ENCODE measurements at regions not wholly inside any gene's neighbourhood (a gene's known extent, or its start where the extent isn't known, plus 50 kb on each side); places are given as distances from the start of the nearest gene placed in this dataset.
"Not testable (repeated sequence)": the region's sequence is repeated elsewhere in the genome, so short reads cannot be mapped to it uniquely, and the experiment has no call there.

DNA sequence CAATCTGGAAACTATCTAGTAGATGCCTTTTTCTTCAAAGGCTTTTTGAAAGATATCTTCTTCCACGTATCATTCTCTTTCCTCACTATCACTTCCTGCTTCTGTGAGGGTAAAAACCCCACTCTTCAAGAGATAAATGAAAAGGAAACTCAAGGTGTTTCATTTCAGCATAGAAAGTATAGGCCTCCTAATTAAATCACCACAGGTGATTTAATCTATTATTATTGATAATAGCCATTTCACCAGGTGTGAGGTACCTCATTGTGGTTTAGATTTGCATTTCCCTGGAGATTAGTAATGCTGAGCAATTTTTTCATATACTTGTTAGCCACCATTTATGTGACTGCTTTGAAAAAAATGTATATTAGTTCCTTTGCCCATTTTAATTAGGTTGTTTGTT is 92.0 kb upstream of the EMCN start:
- FAIRE-seq = no peak
- TF ChIP-seq POLR2A (IDR thresholded peaks at IDR 0.05; ENCODE audit: low read depth, low read length) = no peak
- no peak for DNase-seq (ENCODE audit: insufficient read length, low spot score)

DNA sequence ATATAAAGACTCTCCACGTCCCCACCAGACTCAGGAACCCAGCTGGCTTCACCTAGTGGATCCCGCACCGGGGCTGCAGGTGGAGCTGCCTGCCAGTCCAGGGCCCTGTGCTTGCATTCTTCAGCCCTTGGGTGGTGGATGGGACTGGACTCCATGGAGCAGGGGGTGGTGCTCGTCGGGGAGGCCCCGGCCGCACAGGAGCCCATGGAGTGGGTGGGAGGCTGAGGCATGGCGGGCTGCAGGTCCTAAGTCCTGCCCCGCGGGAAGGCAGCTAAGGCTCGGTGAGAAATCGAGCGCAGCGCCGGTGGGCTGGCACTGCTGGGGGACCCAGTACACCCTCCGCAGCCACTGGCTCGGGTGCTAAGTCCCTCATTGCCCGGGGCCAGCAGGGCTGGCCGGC is 90.8 kb upstream of the EMCN start:
- not testable (repeated sequence) for DNase-seq (ENCODE audit: insufficient read length, low spot score)

DNA sequence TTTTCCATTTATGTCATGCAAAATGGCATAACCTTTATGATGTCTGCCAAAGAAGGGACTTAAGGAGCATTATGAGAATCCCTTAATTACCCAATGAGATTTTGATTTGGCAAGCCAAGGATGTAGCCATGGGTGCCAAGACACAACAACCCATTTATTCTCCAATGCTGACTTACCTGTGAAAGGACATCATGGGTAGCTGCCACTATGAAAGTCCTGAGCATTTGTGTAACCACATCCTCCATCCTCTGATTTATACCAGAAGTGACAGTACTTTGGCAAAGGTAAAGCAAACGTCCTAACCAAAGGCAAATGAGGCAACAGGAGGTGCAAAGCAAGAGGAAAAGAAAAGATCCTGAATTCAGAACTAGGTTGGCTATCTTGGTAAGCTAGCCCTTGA is 87.3 kb upstream of the EMCN start:
- no peak for FAIRE-seq
- TF ChIP-seq POLR2A (IDR thresholded peaks at IDR 0.05; ENCODE audit: low read depth, low read length) = no peak
- DNase-seq (ENCODE audit: insufficient read length, low spot score) = no peak

More for the DNA sequence above, 90.8 kb upstream of the EMCN start:
- not testable (repeated sequence) for FAIRE-seq

DNA sequence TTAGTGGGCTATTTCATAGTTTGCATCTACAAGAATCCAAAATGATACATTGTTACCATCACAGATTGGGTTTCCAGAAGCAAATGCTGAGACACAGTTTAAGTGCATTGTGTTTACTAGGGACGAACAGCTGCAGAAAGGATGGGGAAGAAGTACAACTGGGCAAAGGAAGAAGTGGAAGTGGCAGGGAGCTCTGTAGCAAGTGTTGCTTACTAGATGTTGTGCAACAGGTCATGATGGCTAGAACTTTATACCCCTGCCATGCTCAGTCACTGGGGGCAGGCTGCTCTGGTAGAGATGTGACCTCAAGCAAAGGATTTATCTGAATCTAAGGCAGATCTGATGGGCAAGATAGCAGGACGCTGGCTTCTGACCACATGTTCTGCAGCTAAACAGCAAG is 76.1 kb upstream of the EMCN start:
- no peak for TF ChIP-seq POLR2A (IDR thresholded peaks at IDR 0.05; ENCODE audit: low read depth, low read length)
- DNase-seq (ENCODE audit: insufficient read length, low spot score) (no peak), FAIRE-seq (no peak)

DNA sequence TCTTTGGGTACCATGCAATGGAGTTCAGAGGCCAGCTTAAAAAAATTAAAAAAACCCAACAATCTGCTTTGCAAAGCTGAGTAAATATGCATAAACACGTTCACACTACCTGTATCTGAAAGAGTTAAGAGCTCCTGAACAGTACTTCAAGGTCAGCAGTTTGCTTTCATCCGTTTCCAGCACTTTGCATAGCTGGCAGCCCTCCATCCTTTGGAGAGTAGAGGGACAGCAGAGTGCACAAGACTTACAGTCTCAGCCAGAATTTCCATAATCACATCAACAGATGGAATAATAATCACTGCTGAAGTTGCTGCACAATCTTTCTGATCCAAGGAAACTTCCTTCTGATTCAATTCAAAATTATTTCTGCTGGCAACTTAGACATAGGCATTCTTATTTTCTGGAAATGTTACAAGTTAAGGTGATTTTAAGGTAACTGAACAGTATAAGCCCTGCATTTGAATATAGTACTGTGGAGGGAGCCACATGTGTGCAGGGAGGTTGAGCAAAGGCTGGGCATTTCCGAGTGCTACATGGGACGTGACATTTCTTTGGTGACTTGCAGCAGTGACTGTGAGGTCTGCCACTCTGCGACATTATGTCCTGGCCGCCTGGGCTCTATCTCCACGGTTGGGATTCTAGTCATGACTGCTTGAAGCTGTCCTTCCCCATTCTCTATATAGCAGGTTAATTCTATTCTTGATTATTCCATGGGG is 73.5 kb upstream of the EMCN start:
- DNase-seq (ENCODE audit: insufficient read length, low spot score) (no peak), FAIRE-seq (no peak)
- no peak for TF ChIP-seq POLR2A (IDR thresholded peaks at IDR 0.05; ENCODE audit: low read depth, low read length)

GRCh38 chr4:100590325-100590724 is 72.5 kb upstream of the EMCN start:
- TF ChIP-seq POLR2A (IDR thresholded peaks at IDR 0.05; ENCODE audit: low read depth, low read length) = no peak
- DNase-seq (ENCODE audit: insufficient read length, low spot score) = no peak
- no peak for FAIRE-seq

- DNase-seq (ENCODE audit: insufficient read length, low spot score) (no peak), FAIRE-seq (no peak)
- no peak for TF ChIP-seq POLR2A (IDR thresholded peaks at IDR 0.05; ENCODE audit: low read depth, low read length)
These were observed 70.3 kb upstream of the EMCN start for GRCh38 chr4:100588076-100588475.

DNA sequence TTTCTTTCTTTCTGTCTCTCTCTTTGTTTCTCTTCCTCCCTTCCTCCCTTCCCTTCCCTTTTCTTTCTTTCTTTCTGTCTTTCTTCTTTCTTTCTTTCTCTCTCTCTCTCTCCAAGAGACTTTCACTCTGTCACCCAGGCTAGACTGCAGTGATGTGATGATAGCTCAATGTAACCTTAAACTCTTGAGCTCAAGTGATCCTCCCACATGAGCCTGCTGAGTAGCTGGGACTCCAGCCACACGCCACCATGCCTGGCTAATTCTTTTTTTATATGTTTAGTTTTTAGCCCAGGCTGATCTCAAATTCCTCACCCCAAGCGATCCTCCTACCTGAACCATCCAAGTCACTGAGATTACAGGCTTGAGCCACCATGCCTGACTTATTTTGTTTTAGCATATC is 64.3 kb upstream of the EMCN start:
- DNase-seq (ENCODE audit: insufficient read length, low spot score) = no peak
- no peak for FAIRE-seq
- no peak for TF ChIP-seq POLR2A (IDR thresholded peaks at IDR 0.05; ENCODE audit: low read depth, low read length)

- DNase-seq (ENCODE audit: insufficient read length, low spot score) (no peak), FAIRE-seq (no peak)
- TF ChIP-seq POLR2A (IDR thresholded peaks at IDR 0.05; ENCODE audit: low read depth, low read length) = no peak
These were observed 63.5 kb upstream of the EMCN start for GRCh38 chr4:100581337-100581736.

DNA sequence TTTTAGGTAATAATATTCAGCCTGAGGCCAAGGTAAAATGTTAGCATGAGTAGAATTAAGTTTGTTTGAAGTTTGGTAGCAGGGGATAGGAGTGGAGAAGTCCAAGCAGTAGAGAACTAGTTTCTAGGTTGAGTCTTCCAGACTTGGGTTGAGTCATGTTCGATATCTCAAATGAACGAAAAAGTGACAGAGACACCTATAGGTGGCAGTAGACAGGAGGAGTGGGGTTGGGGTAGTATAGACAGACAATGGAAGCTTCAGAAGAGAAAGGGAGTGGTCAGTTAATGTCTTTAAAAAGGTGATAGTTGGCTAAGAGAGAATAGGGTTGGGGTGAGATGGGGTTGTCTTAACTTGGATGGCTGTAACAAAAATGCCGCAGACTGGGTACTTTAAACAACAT is 58.7 kb upstream of the EMCN start:
- no peak for DNase-seq (ENCODE audit: insufficient read length, low spot score)
- no peak for TF ChIP-seq POLR2A (IDR thresholded peaks at IDR 0.05; ENCODE audit: low read depth, low read length)
- no peak for FAIRE-seq

DNA sequence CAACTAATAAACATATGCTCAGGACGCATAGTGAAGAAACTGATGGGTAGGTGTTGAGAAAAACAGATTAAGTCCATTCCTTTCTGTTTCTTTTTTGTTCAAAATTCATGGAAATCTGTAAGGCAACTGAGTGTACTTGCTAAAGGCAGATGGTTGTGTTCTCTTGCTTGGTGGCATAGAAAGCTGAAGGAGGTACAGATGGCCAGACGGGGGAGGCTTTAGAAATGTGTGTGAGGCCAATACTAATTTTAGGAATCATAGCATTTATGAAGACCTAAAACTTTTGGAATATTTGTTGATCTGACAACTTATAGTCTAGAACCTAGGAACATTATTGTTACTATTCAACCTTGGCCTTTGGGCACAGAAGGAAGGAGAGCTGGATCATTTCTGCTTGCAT is 56.8 kb upstream of the EMCN start:
- DNase-seq (ENCODE audit: insufficient read length, low spot score) = no peak
- FAIRE-seq = no peak
- TF ChIP-seq POLR2A (IDR thresholded peaks at IDR 0.05; ENCODE audit: low read depth, low read length) = no peak

DNA sequence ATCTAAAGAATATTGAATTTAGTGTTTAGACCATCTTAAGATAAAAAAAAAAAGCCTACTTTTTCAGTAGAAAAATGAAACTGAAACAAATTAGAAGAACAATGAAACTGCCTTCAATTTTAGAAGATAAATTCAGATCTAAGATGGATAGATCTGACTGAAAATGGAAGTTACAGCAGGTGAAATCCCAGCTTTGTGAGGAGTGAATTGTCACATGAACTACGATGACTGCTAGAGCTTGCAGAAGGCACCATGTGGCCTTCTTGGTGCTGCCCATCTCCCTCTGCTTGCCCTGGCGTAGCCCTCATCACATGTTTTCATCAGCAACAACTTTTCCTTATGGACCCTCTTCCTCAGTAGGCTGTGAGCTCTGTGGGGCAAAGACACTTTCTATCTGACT is 51.4 kb upstream of the EMCN start:
- no peak for TF ChIP-seq POLR2A (IDR thresholded peaks at IDR 0.05; ENCODE audit: low read depth, low read length)
- FAIRE-seq (no peak), DNase-seq (ENCODE audit: insufficient read length, low spot score) (no peak)

Data from H54 (cell line).